ENCODE measurements at regions not wholly inside any gene's neighbourhood (a gene's known extent, or its start where the extent isn't known, plus 50 kb on each side); places are given as distances from the start of the nearest gene placed in this dataset.

GRCh38 chr14:25108291-25108690 is 58.3 kb upstream of the STXBP6 start:
- no peak for TF ChIP-seq SIN3A (IDR thresholded peaks at IDR 0.05; ENCODE audit: borderline replicate concordance, insufficient read depth, low read length)
- TF ChIP-seq TAF1 (IDR thresholded peaks at IDR 0.05; ENCODE audit: borderline replicate concordance, insufficient read depth, low read length): no peak
- TF ChIP-seq POLR2AphosphoS5 (IDR thresholded peaks at IDR 0.05; ENCODE audit: low read depth, low read length): no peak
